ENCODE measurements at regions not wholly inside any gene's neighbourhood (a gene's known extent, or its start where the extent isn't known, plus 50 kb on each side); places are given as distances from the start of the nearest gene placed in this dataset.

DNA sequence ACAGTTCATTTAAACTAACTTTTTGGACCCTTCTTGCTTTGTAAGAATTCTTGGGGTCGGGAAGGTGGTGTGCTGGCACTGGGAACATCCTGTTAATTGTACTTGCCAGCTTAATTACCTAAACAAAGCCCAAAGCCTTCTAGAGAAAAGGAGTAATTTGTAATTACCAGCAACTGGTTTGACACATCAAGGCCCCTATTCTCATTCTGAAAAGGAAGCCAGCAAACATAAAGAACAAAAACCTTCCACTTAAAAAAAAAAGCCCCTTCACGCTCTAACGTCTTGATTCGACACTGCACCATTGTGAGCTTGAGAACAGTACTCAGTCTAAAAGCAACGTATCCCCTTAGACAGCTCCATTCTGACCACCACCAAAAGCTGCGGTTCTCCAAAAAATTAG lies 74.7 kb upstream of the RPH3AL start:
- no peak for TF ChIP-seq POLR2AphosphoS5 (IDR thresholded peaks at IDR 0.05; ENCODE audit: low read depth, low read length)
- TF ChIP-seq YY1 (IDR thresholded peaks at IDR 0.05; ENCODE audit: low read depth): no peak
- TF ChIP-seq, protein P1, sequence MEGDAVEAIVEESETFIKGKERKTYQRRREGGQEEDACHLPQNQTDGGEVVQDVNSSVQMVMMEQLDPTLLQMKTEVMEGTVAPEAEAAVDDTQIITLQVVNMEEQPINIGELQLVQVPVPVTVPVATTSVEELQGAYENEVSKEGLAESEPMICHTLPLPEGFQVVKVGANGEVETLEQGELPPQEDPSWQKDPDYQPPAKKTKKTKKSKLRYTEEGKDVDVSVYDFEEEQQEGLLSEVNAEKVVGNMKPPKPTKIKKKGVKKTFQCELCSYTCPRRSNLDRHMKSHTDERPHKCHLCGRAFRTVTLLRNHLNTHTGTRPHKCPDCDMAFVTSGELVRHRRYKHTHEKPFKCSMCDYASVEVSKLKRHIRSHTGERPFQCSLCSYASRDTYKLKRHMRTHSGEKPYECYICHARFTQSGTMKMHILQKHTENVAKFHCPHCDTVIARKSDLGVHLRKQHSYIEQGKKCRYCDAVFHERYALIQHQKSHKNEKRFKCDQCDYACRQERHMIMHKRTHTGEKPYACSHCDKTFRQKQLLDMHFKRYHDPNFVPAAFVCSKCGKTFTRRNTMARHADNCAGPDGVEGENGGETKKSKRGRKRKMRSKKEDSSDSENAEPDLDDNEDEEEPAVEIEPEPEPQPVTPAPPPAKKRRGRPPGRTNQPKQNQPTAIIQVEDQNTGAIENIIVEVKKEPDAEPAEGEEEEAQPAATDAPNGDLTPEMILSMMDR (IDR thresholded peaks at IDR 0.05): no peak
- TF ChIP-seq, protein P2, sequence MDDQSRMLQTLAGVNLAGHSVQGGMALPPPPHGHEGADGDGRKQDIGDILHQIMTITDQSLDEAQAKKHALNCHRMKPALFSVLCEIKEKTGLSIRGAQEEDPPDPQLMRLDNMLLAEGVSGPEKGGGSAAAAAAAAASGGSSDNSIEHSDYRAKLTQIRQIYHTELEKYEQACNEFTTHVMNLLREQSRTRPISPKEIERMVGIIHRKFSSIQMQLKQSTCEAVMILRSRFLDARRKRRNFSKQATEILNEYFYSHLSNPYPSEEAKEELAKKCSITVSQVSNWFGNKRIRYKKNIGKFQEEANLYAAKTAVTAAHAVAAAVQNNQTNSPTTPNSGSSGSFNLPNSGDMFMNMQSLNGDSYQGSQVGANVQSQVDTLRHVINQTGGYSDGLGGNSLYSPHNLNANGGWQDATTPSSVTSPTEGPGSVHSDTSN (IDR thresholded peaks at IDR 0.05): no peak
- TF ChIP-seq GABPA (IDR thresholded peaks at IDR 0.05; ENCODE audit: low read depth): no peak
- no peak for TF ChIP-seq EZH2phosphoT487 (IDR thresholded peaks at IDR 0.05; ENCODE audit: borderline replicate concordance, low read depth)
- TF ChIP-seq RAD21 (IDR thresholded peaks at IDR 0.05; ENCODE audit: low read length): no peak
- TF ChIP-seq, protein P3, sequence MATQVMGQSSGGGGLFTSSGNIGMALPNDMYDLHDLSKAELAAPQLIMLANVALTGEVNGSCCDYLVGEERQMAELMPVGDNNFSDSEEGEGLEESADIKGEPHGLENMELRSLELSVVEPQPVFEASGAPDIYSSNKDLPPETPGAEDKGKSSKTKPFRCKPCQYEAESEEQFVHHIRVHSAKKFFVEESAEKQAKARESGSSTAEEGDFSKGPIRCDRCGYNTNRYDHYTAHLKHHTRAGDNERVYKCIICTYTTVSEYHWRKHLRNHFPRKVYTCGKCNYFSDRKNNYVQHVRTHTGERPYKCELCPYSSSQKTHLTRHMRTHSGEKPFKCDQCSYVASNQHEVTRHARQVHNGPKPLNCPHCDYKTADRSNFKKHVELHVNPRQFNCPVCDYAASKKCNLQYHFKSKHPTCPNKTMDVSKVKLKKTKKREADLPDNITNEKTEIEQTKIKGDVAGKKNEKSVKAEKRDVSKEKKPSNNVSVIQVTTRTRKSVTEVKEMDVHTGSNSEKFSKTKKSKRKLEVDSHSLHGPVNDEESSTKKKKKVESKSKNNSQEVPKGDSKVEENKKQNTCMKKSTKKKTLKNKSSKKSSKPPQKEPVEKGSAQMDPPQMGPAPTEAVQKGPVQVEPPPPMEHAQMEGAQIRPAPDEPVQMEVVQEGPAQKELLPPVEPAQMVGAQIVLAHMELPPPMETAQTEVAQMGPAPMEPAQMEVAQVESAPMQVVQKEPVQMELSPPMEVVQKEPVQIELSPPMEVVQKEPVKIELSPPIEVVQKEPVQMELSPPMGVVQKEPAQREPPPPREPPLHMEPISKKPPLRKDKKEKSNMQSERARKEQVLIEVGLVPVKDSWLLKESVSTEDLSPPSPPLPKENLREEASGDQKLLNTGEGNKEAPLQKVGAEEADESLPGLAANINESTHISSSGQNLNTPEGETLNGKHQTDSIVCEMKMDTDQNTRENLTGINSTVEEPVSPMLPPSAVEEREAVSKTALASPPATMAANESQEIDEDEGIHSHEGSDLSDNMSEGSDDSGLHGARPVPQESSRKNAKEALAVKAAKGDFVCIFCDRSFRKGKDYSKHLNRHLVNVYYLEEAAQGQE (IDR thresholded peaks at IDR 0.05; ENCODE audit: low read depth, low read length): no peak
- no peak for TF ChIP-seq TAF1 (IDR thresholded peaks at IDR 0.05; ENCODE audit: borderline replicate concordance, low read depth, low read length)
- no peak for TF ChIP-seq JUND (IDR thresholded peaks at IDR 0.05)

Data from SK-N-SH (cell line).